ENCODE measurements at regions not wholly inside any gene's neighbourhood (a gene's known extent, or its start where the extent isn't known, plus 50 kb on each side); places are given as distances from the start of the nearest gene placed in this dataset.
"Not testable (repeated sequence)": the region's sequence is repeated elsewhere in the genome, so short reads cannot be mapped to it uniquely, and the experiment has no call there.

GRCh38 chr12:111150921-111151840, 217.7 kb downstream of the PHETA1 start:
- DNase-seq: no peak

- DNase-seq: no peak
Observed at GRCh38 chr12:111150360-111150759, 218.5 kb downstream of the PHETA1 start.

GRCh38 chr12:111149299-111149698, 219.6 kb downstream of the PHETA1 start:
- DNase-seq: no peak

DNA sequence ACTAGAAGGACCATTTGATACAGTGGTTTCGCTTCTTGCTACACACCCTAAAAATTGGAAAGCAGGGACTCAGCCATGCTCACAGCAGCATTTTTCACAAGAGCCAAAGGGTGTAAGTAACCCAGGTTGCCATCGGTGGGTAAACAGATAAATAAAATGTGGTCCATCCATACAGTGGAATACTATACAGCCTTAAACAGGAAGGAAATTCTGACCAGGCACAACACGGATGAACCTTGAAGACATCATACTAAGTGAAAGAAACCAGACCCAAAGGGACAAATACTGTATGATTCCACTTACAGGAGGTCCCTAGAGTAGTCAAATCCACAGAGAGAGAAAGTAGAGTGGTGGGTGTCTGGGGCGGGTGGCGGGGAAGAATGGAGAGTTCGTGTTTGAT, 220.9 kb downstream of the PHETA1 start:
- DNase-seq: no peak

GRCh38 chr12:111143271-111143670, 222.9 kb upstream of the MYL2 start:
- DNase-seq: no peak

GRCh38 chr12:111141205-111141604, 220.8 kb upstream of the MYL2 start:
- no peak for DNase-seq

- DNase-seq: no peak
Observed at GRCh38 chr12:111138016-111138415, 217.6 kb upstream of the MYL2 start.

GRCh38 chr12:111135293-111135832, 215.0 kb upstream of the MYL2 start:
- DNase-seq: no peak

DNA sequence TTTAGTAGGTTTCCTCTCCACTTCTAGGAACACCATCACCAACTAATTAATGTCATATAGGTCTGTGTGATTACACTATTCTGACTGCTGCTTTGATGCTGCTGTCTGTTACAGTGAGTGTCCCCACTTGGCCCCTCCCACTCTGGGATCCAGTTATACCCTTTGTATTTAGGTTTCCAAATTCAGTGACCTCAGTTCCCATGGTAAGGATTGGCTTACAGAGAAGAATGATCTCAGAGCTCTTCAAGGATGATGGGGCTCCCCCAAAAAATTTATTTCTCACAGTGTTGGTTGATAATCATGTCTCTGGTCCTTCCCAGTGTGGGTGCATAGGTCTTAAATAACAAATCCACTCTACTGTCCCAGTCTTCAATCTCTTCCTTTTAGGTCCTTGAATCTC, 210.0 kb upstream of the MYL2 start:
- DNase-seq: no peak

DNA sequence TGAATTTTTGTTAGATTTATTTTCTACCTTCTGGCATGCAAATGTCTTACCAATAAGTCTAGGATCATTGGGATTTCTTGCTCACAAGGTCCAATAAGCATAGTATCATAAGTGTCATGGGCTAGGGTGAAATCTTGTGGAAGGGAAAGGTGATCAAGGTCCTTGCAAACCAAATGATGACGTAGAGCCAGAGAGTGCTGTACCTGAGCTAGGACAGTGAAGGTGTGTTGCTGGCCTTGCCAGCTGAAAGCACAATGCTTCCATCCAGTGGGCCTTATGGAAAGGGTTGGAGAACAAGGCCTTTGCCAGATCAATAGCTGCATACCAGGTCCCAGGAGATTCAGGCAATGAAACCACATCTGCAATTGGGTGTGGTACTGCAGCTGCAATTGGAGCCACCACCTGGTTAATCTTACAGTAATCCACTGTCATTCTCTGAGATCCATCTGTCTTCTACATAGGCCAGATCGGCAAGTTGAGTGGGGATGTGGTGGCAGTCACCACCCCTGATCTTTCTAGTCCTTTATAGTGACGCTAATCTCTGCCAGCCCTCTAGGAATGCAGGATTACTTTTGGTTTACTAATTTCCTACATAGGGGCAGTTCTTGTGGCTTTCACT, 208.9 kb upstream of the MYL2 start:
- no peak for DNase-seq

DNA sequence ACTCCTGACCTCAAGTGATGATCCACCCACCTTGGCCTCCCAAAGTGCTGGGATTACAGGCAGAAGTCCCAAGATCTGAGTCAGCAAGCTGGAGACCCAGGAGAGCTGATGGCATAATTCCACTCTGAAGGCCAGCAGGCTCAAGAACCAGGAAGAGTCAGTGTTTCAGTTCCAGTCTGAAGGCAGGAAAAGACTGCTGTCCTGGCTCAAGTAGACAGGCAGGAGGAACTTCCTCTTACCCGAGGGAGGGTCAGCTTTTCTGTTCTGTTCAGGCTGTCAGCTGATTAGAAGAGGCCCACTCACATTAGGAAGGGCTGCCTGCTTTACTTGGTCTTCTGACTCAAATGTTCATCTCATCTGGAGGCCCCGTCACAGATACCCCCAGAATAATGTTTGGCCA, 206.0 kb upstream of the MYL2 start:
- no peak for DNase-seq

DNA sequence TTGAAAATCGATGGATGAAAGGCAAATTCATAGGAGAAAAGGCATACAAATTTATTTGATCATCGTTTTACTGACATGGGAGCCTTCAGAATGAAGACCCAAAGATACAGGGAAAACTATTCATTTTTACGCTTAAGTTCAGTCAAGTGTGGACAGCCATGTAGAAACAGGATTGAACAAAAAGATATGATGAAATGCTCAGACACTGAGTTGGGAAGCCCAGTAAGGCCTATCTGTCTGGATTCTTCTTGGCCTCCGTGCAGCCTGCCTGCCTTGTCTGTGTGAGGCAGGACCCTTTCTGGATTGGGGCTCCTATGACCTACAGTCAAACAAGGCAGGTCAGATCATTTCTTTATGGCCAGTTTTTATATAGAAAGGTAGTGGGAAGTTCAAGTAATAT, 203.8 kb upstream of the MYL2 start:
- DNase-seq: no peak

- no peak for DNase-seq
Observed at GRCh38 chr12:111123390-111123789, 203.0 kb upstream of the MYL2 start.

GRCh38 chr12:111122458-111122878, 202.1 kb upstream of the MYL2 start:
- DNase-seq: no peak

- DNase-seq: no peak
Observed at GRCh38 chr12:111121840-111122239, 201.5 kb upstream of the MYL2 start.

DNA sequence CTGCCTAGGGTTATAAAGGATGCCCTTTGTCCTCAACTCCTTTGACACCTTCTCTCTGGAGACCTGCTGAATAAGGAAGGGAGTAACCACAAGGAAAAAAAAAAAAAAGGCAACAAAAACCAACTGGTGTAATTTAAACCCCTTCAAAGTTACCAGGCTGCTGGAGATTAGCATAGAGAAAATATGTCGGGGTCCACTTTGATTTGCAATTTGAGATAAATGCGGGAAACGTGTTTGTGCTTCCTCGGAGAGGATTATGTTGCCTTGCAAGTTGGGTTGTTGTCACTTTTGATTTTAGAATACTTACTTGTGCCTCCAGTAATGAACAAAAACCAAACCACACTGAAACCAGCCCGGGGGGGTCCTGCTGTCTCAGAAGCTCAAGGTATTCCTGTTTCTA, 200.2 kb upstream of the MYL2 start:
- no peak for DNase-seq

DNA sequence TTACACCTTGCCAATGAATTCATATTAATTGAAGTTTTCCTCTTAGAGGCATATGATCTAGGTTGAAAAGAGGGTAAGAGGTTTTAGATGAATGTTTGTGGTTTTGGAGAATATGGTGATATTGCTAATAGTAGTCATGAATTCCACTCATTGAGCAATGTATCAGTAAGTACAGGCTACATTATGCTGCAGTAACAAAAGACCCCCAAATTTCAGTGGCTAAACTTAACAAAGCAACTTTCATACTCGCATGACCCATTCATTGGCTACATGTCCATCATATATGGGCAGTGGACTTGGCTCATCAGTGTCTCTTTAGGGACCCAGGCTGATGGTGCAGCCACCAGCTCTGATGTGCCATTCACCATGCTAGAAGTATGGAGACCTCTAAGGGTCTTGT, 196.6 kb upstream of the MYL2 start:
- no peak for DNase-seq

DNA sequence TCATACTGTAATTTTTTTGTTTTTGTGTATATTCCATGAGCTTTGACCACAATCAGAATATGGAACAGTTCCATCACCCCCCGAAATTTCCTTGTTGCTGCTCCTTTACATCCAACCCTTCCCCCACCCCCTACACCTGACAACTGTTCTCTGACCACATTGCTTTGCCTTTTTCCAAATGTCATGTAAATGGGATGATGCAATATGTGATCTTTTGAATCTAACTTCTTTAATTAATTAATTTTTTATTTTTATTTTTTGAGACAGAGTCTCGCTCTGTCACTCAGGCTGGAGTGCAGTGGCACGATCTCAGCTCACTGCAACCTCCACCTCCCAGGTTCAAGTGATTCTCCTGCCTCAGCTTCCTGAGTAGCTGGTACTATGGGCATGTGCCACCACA, 192.9 kb upstream of the MYL2 start:
- not testable (repeated sequence) for DNase-seq

DNA sequence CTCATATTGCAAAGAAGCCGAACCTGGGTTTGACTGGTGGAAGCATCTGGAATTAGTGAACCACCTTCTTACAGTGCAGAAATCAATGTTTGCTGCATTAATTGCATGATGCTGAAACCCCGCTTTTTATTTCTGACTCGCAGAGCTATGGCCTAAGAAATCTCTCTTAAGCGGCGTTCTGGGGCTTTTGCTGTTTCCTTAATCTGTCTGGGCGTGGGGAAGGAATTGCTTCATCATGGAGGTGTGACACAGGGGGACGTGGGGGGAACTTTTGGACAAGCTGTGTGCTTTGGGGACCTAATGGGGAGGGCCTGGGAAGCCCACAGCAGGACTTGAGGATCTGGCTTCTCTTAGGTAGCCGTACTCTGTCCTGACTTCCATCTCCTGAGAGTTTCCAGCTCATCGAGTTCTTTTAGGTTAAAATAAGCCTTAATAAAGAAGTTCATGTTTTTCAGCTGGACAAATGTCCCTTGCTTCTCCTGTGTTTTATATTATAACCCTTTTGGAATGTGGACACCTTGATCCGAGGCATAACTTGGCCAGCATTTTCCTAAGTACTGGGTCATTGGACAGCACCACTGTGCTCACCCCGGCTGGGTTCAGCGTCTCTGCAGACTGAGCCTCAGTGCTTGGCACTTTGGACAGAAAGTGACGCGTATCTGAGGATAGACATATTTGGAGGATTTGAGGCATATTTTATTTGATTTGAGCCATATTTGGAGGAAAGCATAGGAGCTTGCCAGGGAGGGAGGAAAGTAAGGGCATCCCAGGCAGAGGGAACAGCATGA, 192.1 kb upstream of the MYL2 start:
- DNase-seq: no peak

DNA sequence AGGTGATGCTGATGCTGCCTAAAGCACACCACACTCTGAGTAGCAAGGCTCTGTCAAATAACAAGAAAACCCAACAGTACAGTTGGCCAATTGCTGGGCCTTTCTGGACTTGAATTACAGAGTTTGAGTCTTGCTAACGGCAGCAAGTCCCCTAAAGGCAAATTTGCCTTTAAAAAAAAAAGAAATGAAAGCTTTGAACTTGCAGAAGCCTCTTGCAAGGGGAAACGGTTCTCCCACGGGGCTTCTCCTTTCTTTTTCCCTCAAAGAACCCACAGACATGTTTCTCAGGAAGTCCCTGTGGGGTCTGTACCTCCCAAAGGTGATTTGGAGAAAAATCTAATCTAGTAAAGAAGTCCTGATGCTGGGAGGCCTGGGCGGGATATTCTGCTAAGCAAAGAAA, 191.3 kb upstream of the MYL2 start:
- no peak for DNase-seq

DNA sequence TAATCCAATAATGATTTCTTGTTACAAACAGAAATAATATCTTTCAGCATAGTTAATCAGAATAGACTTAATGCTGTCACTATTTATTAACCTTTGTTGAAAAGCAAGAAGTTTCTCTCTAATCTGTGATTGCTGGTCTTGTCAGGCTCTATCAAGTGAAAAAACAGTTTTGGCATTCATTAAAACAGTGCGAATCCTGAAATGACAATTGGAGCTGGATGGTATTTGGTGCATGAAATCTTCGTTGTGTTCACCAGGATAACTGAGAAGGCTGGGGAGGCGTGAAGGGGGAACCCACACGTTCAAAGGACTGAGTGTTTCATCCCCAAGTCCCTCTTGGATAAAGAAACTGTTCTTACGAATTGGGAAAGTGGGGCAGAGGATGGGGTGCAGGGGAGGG, 190.2 kb upstream of the MYL2 start:
- no peak for DNase-seq

DNA sequence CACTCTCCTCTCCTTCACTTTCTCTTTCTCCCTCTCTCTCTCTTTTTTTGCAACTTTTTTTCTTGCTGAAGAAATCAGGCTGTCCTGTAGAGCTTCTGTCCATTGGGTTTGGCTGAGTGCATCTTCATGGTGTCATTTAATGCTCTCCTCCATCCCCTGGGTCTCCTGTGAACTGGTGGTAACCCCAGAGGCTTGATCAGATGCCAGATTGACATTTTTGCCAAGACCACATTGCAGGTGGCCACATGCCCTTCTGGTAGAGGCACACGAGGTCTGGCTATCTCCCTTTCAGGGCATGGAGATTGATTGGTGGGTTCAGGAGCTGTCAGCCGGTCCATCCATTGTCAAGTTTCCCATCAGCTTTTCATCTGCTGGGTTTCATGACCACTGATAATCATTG, 188.3 kb upstream of the MYL2 start:
- DNase-seq: no peak

GRCh38 chr12:111107392-111108178, 187.2 kb upstream of the MYL2 start:
- no peak for DNase-seq

All from islet precursor cell (in vitro differentiated cells).